Neural progenitor cell (in vitro differentiated cells): ENCODE measurements at regions not wholly inside any gene's neighbourhood (a gene's known extent, or its start where the extent isn't known, plus 50 kb on each side); places are given as distances from the start of the nearest gene placed in this dataset.

Experiments used
- EZH2 ChIP-seq: fragments of 200-600 bp; sonication (generic); IDR thresholded peaks from 2 replicates; pipeline ENCODE4 v1.6.1; 2017; ENCODE audit warnings: antibody characterized with exemption, mild to moderate bottlenecking, moderate library complexity
- TF ChIP-seq, protein P1 (sequence below): fragments of 200-600 bp; sonication (generic); IDR thresholded peaks from 2 replicates; pipeline ENCODE4 v1.5.1; 2017; ENCODE audit warnings: antibody characterized with exemption, mild to moderate bottlenecking

DNA sequence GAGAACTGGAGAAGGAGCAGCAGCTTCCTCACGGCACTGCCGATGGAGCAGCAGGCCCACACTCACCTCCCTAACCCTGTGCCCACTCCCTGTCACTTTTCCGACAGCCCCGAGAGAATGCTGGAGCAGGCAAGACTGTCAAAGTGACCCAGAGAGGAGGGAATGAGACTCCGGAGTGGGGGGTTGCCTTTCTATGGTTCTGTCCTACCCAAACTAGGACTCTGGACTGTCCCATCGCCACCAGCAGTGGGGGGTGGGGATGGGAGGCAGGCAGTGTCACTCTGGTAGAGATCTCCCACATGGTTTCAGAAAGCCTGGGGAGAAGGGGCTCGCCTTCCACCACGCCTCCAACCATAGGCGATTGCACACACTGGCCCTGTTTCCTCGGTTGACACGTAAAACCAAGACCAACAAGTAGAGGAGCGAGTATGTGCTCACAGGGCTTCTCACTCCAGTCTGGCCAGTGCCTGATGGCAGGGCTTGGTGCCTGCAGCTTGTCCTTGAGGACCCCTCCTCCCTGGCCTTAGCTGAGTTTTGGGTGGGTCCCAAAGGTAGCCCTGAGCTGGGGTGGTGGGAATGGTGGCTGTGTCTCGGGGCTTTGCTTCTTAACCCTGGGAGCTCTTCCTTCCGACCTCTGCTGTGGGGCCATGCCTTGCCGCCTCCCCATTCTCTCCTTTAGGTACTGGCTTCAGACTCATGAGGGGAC lies 148.5 kb downstream of the PTPN20 start:
- TF ChIP-seq EZH2: no peak
- TF ChIP-seq, protein P1, sequence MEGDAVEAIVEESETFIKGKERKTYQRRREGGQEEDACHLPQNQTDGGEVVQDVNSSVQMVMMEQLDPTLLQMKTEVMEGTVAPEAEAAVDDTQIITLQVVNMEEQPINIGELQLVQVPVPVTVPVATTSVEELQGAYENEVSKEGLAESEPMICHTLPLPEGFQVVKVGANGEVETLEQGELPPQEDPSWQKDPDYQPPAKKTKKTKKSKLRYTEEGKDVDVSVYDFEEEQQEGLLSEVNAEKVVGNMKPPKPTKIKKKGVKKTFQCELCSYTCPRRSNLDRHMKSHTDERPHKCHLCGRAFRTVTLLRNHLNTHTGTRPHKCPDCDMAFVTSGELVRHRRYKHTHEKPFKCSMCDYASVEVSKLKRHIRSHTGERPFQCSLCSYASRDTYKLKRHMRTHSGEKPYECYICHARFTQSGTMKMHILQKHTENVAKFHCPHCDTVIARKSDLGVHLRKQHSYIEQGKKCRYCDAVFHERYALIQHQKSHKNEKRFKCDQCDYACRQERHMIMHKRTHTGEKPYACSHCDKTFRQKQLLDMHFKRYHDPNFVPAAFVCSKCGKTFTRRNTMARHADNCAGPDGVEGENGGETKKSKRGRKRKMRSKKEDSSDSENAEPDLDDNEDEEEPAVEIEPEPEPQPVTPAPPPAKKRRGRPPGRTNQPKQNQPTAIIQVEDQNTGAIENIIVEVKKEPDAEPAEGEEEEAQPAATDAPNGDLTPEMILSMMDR: no peak
